ACC112 (cell line): ENCODE measurements at regions not wholly inside any gene's neighbourhood (a gene's known extent, or its start where the extent isn't known, plus 50 kb on each side); places are given as distances from the start of the nearest gene placed in this dataset.

Experiments
- H2AFZ ChIP-seq: fragments of 200-600 bp; sonication (generic); one replicate; pipeline ENCODE4 v1.6.0; 2017; ENCODE audit warnings: antibody characterized with exemption, low read length; ENCODE audit not compliant: unreplicated experiment
- H3K27ac ChIP-seq: fragments of 200-600 bp; sonication (generic); 2 replicates; pipeline ENCODE4 v1.5.1; 2014; ENCODE audit warnings: low read depth, mild to moderate bottlenecking, antibody characterized with exemption, low read length, moderate library complexity
- H3K27me3 ChIP-seq: fragments of 200-600 bp; sonication (generic); 2 replicates; pipeline ENCODE4 v1.6.1; 2014; ENCODE audit warnings: mild to moderate bottlenecking, antibody characterized with exemption, low read length, moderate library complexity, mixed read lengths; ENCODE audit not compliant: insufficient read depth
- H3K36me3 ChIP-seq: fragments of 200-600 bp; sonication (generic); 2 replicates; pipeline ENCODE4 v1.6.1; 2016; ENCODE audit warnings: mild to moderate bottlenecking, antibody characterized with exemption, low read length, moderate library complexity, mixed read lengths; ENCODE audit not compliant: insufficient read depth
- H3K4me1 ChIP-seq: fragments of 200-600 bp; sonication (generic); one replicate; pipeline ENCODE4 v1.6.1; 2016; ENCODE audit warnings: low read length, mixed read lengths; ENCODE audit not compliant: insufficient read depth, unreplicated experiment, control insufficient read depth
- H3K4me3 ChIP-seq: fragments of 200-600 bp; sonication (generic); 2 replicates; pipeline ENCODE4 v1.5.1; 2014; ENCODE audit warnings: mild to moderate bottlenecking, low read depth, low read length
- H3K79me2 ChIP-seq: fragments of 200-600 bp; sonication (generic); one replicate; pipeline ENCODE4 v1.6.0; 2016; ENCODE audit warnings: low read length; ENCODE audit not compliant: control insufficient read depth, unreplicated experiment, insufficient read depth

DNA sequence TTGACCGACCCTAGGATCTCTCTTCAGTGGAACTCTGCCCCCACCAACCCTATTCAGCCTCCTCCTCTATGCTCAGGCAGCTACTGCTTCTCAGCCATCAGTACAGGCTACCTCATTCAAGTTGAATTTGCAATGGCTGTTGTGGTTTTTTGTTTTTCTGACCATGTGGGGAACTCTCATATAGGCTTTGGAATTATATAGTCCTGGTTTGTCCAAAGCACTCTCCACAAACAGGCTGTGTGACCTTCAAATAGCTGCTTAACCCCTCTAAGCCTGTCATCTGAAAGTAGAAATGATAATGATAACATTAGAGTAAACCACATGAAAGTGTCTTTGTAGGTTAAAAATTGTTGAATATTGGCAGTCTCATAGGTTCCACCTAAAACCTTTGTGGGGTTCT is 80.3 kb downstream of the UNC5CL start:
- H3K4me1 ChIP-seq, result peaks cover 16% of the 10 kb centered on the region
- H3K27ac ChIP-seq, result no peak overlapping the region
- no peaks in the 10 kb centered on the region for H3K27me3 ChIP-seq
- no peak overlapping the region for H3K4me3 ChIP-seq
- H2AFZ ChIP-seq, result no peak overlapping the region
- no peaks in the 10 kb centered on the region for H3K36me3 ChIP-seq
- no peaks in the 10 kb centered on the region for H3K79me2 ChIP-seq

DNA sequence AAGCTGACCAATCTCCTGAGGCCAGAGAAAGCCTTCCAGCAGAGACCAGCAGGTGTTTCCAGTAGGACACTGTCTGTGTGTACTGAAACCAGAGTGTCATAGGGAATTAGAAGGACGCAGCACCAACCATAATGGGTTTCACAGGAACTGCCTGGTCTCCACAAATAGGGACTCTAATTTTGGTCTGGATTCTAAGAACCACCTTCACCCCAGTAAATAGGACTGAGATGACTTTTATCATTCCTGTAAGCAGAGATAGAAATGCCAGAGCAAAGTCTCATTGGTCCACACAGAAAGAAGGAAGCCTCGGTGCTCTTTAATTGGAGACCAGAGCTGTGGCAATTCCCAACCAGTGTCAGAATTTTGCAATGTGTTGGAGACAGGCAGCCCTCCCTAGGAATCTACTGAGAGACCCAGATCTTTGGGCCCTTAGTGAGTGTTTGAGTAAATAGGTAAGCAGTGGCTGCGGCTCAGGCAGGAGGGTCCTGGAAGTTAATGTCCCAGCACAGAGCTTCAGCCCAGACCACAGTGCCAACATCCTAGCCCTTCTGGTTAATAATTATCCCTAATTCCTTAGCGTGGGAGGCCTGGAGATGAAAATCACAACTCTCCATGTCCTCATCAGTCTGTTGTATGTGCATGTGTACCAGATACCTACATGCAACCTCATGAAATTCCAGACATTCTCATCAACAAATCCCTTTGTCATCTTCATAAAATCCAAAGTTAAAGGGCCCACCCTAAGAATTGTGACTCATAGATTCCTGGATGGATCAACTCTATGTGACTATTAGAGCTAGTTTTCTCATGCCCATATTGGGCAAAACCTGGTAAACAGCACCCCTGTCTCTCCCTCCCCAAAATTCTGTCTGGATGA is 81.2 kb downstream of the UNC5CL start:
- H3K27ac ChIP-seq, result 0 out of 2 replicates have a peak overlapping the region, but pooled peaks have one; percentile 11
- H3K36me3 ChIP-seq, result no peaks in the 10 kb centered on the region
- H3K27me3 ChIP-seq, result no peaks in the 10 kb centered on the region
- H3K79me2 ChIP-seq, result no peaks in the 10 kb centered on the region
- no peak overlapping the region for H2AFZ ChIP-seq
- H3K4me1 ChIP-seq, result peaks cover 16% of the 10 kb centered on the region
- no peak overlapping the region for H3K4me3 ChIP-seq

DNA sequence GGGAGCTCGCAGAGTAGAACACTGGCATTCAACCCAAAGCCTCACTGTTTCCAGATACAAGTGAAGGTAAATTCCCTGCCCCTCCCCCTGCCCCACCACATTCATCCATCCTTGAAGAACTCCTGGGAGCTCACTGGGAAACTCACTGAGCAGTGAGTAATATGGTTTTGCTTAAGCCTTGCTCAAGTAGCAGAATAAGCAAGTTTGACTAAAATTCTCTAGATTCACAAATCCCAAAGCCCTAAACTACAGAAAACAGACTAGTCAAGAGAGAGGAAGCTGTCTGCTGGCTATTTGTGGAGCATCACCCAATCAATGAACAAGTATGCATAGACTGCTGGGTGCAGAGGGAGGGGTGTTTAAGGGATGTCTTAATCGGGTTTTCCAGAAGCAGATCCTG is 82.1 kb downstream of the UNC5CL start:
- Histone ChIP-seq H3K4me1 (peaks cover 9% of the 10 kb centered on the region), H3K27me3 (no peaks in the 10 kb centered on the region), H3K27ac (no peak overlapping the region), H3K4me3 (no peak overlapping the region), H2AFZ (no peak overlapping the region), H3K36me3 (no peaks in the 10 kb centered on the region), H3K79me2 (no peaks in the 10 kb centered on the region)

DNA sequence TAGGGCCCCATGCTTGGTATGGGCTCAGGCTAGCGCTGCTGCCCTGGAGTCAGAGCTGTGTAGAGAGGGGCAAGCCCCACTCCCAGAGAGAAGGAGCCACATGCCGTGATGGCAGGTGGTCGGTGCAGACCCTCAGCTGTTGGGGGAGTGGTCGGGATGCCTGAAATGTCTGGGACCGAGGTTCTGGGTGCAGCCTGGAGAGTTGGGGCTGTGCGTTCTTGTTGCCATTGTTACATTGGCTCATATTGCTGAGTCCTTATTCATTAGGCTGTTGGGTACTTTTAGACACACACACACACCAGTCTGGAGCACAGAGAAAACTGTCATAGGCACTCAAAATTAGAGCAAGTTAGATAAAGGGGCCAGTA is 83.9 kb downstream of the UNC5CL start:
- Histone ChIP-seq H2AFZ (no peak overlapping the region), H3K4me1 (peaks cover 9% of the 10 kb centered on the region), H3K4me3 (no peak overlapping the region), H3K27me3 (no peaks in the 10 kb centered on the region), H3K36me3 (no peaks in the 10 kb centered on the region), H3K27ac (no peak overlapping the region), H3K79me2 (no peaks in the 10 kb centered on the region)

DNA sequence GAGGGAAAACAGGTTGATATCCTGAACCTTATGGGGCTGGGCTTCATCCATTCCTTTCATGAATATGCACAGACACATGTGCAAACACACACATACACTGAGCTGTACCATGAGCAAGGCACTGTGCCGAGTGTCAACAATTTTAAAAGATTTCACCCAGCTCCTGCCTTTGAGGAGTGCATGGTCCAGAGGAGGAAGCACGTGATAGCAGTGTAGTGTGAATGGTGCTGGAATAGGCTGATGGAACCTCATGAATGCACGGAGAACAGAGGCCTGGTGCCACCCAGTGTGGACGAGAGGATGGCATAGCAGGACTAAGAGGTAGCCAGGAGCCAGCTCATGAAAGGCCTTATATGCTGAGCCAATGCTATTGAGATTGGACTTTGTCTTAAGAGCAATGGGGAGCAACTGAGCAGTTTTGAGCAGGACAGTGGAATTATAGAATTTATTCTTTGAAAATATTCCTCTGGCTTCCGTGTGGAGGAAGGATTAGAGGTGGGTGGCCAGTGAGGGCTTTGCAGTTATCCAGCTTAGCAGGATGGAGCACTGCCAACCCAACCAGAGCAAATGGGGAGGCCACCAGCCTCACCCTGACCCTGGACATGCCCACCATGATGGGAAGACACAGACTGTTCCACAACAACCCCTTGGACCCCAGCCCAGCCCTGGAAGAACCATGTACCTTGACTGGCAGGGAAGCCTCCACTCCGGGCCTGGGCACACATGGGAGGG is 84.4 kb downstream of the UNC5CL start:
- Histone ChIP-seq H3K27me3 (no peaks in the 10 kb centered on the region), H3K79me2 (no peaks in the 10 kb centered on the region), H3K4me1 (peaks cover 9% of the 10 kb centered on the region), H3K36me3 (no peaks in the 10 kb centered on the region), H3K27ac (no peak overlapping the region), H2AFZ (no peak overlapping the region), H3K4me3 (no peak overlapping the region)

DNA sequence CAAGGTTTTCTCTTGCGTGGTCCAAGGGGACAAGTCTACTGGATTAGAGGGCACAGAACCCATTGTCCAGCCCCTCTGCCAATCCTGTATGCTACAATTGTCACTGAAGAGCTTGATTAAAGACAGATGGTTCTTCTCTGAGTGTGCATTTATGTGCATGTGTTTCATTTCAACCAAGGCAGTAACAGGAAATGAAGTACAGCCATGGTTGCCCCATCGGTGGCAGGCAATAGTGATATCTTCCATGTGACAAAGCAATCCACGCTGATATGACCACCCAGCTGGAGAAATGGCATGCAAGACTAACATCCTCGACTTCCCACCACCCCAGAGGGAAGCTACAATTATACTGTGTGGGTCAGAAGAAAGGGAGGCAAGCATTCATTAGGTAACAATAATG is 85.5 kb downstream of the UNC5CL start:
- Histone ChIP-seq H3K4me3 (no peak overlapping the region), H3K27me3 (no peaks in the 10 kb centered on the region), H3K36me3 (no peaks in the 10 kb centered on the region), H3K4me1 (peaks cover 8% of the 10 kb centered on the region), H2AFZ (no peak overlapping the region), H3K27ac (no peak overlapping the region), H3K79me2 (no peaks in the 10 kb centered on the region)

DNA sequence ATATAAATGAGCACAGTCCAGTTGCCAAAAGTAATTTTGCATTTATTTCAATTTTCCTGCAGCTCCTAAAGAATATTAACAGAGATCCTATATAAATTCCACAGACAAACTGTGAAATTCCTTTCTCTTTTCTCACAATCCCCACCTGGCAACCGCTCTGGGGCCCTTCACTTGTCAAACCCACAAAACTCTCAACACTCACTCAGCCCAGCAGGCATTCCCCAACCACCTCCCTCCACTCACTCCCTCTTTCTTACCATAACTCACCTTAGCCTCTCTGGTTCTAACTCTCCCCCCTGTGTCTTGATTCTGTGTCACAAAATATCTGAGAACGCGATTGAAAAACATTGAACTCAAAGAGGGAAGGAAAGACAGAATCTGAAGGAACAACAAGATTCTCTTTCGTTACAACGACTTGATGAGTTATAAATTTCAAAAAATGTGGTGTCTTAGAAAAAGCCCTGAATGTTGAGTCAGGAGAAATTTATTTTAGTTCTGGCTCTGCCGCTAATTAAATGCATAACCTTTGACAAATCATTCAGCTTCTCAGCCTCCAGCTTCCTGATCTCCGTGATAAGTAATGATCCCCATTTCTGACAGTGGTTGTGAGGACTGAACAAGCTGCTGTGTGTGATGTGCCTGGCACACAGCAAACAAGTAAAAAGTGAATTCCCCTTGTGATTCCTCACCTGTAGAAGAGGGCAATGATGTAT is 87.9 kb downstream of the UNC5CL start:
- Histone ChIP-seq H3K27me3 (no peaks in the 10 kb centered on the region), H3K79me2 (no peaks in the 10 kb centered on the region), H3K4me1 (peaks cover 9% of the 10 kb centered on the region), H2AFZ (no peak overlapping the region), H3K36me3 (no peaks in the 10 kb centered on the region), H3K4me3 (no peak overlapping the region), H3K27ac (no peak overlapping the region)

DNA sequence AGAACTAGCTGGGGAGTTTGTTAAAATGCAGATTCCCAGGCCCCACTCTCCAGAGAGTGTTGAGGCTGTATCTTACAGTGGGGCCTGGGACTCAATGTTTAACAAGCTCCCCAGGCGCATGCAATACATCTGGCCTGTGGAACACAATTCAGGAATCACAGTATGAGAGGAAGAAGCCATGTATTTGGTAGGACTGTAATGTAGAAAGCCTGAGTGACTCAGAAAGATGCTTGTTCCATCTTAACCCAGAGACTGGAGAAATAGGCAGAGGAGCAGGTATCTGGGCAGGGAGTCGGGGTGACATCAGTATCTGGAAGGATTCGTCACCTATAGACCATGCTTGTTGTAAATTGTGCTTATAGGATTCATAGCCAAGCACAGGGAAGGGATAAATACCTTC is 90.5 kb downstream of the UNC5CL start:
- Histone ChIP-seq H2AFZ (no peak overlapping the region), H3K27ac (no peak overlapping the region), H3K4me3 (no peak overlapping the region), H3K4me1 (peaks cover 9% of the 10 kb centered on the region), H3K79me2 (no peaks in the 10 kb centered on the region), H3K36me3 (no peaks in the 10 kb centered on the region), H3K27me3 (no peaks in the 10 kb centered on the region)

DNA sequence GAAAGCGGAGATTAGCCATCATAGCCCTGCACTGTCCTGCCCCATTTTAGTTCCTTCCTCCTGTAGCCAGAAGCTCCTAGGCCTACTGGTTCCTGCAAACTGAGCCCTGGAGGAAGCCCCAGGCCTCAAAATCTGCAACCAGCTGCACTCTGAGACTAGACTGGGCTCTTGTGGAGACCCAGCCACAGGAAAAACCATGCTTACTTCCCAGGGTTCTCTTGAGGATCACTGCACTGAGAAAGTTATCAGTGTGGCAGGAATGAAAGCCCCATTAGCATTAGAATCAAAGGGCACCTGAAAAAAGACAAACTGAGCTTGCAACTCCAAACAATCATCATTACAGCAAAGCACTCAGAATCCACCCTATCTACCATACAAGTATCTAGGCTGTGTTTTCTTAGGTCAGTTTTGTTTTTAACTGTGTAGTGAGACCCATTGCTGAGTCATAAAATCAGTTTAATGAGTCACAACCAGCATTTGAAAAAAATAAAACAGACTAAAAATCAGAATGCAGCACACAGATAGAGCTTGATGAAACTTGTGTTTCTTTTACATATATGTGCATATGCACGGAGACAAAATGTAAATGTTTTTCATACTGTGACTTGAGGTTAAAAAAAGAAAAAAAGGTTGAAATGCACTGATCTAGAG is 91.0 kb downstream of the UNC5CL start:
- peaks cover 9% of the 10 kb centered on the region for H3K4me1 ChIP-seq
- no peaks in the 10 kb centered on the region for H3K79me2 ChIP-seq
- no peak overlapping the region for H2AFZ ChIP-seq
- H3K4me3 ChIP-seq, result no peak overlapping the region
- H3K27me3 ChIP-seq, result no peaks in the 10 kb centered on the region
- H3K27ac ChIP-seq, result no peak overlapping the region
- H3K36me3 ChIP-seq, result no peaks in the 10 kb centered on the region

DNA sequence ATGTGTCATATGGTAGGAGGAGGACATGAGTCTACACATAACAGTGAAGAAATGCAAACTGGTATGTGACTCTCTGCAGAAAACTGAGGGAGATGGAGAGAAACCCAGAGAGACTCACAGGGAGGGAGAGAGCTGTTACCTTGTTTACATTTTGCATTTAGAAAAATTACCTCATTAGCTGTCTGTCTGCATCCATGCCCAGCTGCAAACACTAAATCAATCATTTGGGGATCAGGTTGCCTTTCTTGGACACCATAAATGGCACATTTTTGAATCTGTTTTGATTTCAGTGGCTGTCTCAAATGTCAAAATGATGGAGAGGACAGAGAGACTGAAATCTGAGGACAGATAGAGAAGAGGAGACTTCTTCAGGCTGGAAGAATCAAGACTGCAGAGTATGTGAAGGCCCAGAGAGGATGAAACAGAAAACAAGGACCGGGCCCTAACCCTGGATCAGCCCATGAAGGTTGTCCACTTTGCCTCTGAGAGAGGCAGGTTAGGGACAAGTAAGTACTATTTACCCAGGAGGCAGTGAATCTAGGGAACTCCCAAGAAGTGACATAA is 92.2 kb downstream of the UNC5CL start:
- Histone ChIP-seq H3K4me3 (no peak overlapping the region), H3K36me3 (no peaks in the 10 kb centered on the region), H3K4me1 (peaks cover 9% of the 10 kb centered on the region), H3K27ac (no peak overlapping the region), H3K79me2 (no peaks in the 10 kb centered on the region), H2AFZ (no peak overlapping the region), H3K27me3 (no peaks in the 10 kb centered on the region)
